CD4-positive, alpha-beta T cell (primary cell): ENCODE measurements at regions not wholly inside any gene's neighbourhood (a gene's known extent, or its start where the extent isn't known, plus 50 kb on each side); places are given as distances from the start of the nearest gene placed in this dataset.
"Not testable (repeated sequence)": the region's sequence is repeated elsewhere in the genome, so short reads cannot be mapped to it uniquely, and the experiment has no call there.

Experiments
- ATAC-seq: fragments of 200-7000 bp; cut with Tn5 transposase; one replicate; pipeline ENCODE4 v1.10.0; 2022; ENCODE audit warnings: mild to moderate bottlenecking; ENCODE audit not compliant: poor library complexity
- CTCF ChIA-PET: fragments of 350-600 bp; sonication (Branson Sonifier 250); formaldehyde crosslinking; loops from one replicate; lab custom pipeline; 2021; ENCODE audit warnings: antibody characterized with exemption, inconsistent platforms; lab: Charles Lee
- POLR2A ChIA-PET: fragments of 350-600 bp; sonication (Branson Sonifier 250); formaldehyde crosslinking; loops from one replicate; lab custom pipeline; 2021; ENCODE audit warnings: antibody characterized with exemption, inconsistent platforms; lab: Charles Lee
- DNase-seq, 14 experiments: peaks; one replicate each; pipeline ENCODE4 v3.0.0-alpha.2; 2013 to 2020; ENCODE audit warnings: mixed read lengths in 2 of 14
- H3K27ac ChIP-seq, 2 donors: one replicate each; pipeline versions ENCODE4 v1.5.1 to v1.7.0; 2013; ENCODE audit warnings: low read length in 2 of 2, low read depth in 1 of 2, mild to moderate bottlenecking in 1 of 2
- H3K27me3 ChIP-seq, 2 experiments: 1 replicate in 1 of 2; 2 replicates in 1 of 2; pipeline versions ENCODE4 v1.6.1 to v1.7.0; 2013; ENCODE audit warnings: low read length in 2 of 2, control low read depth in 1 of 2, mild to moderate bottlenecking in 1 of 2, moderate library complexity in 1 of 2; ENCODE audit not compliant: insufficient read depth in 2 of 2, control insufficient read depth in 1 of 2
- H3K36me3 ChIP-seq: one replicate; pipeline ENCODE4 v1.6.1; 2013; ENCODE audit warnings: low read length, control low read depth; ENCODE audit not compliant: insufficient read depth
- H3K4me1 ChIP-seq: one replicate; pipeline ENCODE4 v1.6.1; 2013; ENCODE audit warnings: low read length, control low read depth; ENCODE audit not compliant: insufficient read depth
- H3K4me3 ChIP-seq: one replicate; pipeline ENCODE4 v1.5.1; 2013; ENCODE audit warnings: mild to moderate bottlenecking, low read length, moderate library complexity
- H3K9me3 ChIP-seq, 2 experiments: 1 replicate in 1 of 2; 2 replicates in 1 of 2; pipeline versions ENCODE4 v1.6.1 to v1.7.0; 2013; ENCODE audit warnings: low read length in 2 of 2, mild to moderate bottlenecking in 2 of 2, control low read depth in 1 of 2, moderate library complexity in 1 of 2; ENCODE audit not compliant: control insufficient read depth in 1 of 2, insufficient read depth in 1 of 2
- H3K27ac Mint-ChIP-seq: one replicate; pipeline ENCODE4 v1.8.0; 2020; ENCODE audit warnings: mixed read lengths
- H3K27me3 Mint-ChIP-seq: one replicate; pipeline ENCODE4 v1.8.0; 2021; ENCODE audit warnings: mixed read lengths
- H3K36me3 Mint-ChIP-seq: one replicate; pipeline ENCODE4 v1.8.0; 2021; ENCODE audit warnings: low read depth, mixed read lengths
- H3K4me1 Mint-ChIP-seq: one replicate; pipeline ENCODE4 v1.8.0; 2021; ENCODE audit warnings: low read depth, mixed read lengths
- H3K4me3 Mint-ChIP-seq: one replicate; pipeline ENCODE4 v1.8.0; 2020; ENCODE audit warnings: mild to moderate bottlenecking, mixed read lengths
- H3K9me3 Mint-ChIP-seq: one replicate; pipeline ENCODE4 v1.8.0; 2020; ENCODE audit warnings: mixed read lengths
- CTCF ChIP-seq: fragments of 200-600 bp; IDR thresholded peaks from one replicate; pipeline ENCODE4 v1.8.0; 2022; ENCODE audit warnings: antibody characterized with exemption, mild to moderate bottlenecking
- intact Hi-C, 2 experiments: fragments of 100-400 bp; cut with DNase I in 1 of 2; cut with micrococcal nuclease in 1 of 2; formaldehyde crosslinking; loops; one replicate each; pipeline versions ENCODE4 v1.15.1 to v1.9.0; 2023 to 2025; cut with DNase I, micrococcal nuclease

GRCh38 chr5:168137265-168137664 is 154.2 kb upstream of the WWC1 start:
- peak in 1 of 14 experiments; percentile 3 for DNase-seq
- POLR2A ChIA-PET: no interaction called here
- no peak overlapping the region for H3K4me3 Mint-ChIP-seq
- TF ChIP-seq CTCF: no peak
- Histone ChIP-seq H3K4me1 (no peaks in the 10 kb centered on the region), H3K27me3 (no peaks in the 10 kb centered on the region), H3K36me3 (no peaks in the 10 kb centered on the region), H3K9me3 (no peaks in the 10 kb centered on the region), H3K4me3 (no peak overlapping the region), H3K27ac (no peak overlapping the region)
- H3K9me3 Mint-ChIP-seq: no peaks in the 10 kb centered on the region
- no peaks in the 10 kb centered on the region for H3K36me3 Mint-ChIP-seq
- no peak overlapping the region for H3K27ac Mint-ChIP-seq
- peak; percentile 29 for ATAC-seq
- peaks cover 8% of the 10 kb centered on the region for H3K27me3 Mint-ChIP-seq
- intact Hi-C loops: no loop called here
- CTCF ChIA-PET: no interaction called here
- no peaks in the 10 kb centered on the region for H3K4me1 Mint-ChIP-seq

GRCh38 chr5:168140241-168140640 is 151.2 kb upstream of the WWC1 start:
- no peak for DNase-seq
- Mint-ChIP-seq H3K27me3 (no peaks in the 10 kb centered on the region), H3K27ac (no peak overlapping the region), H3K9me3 (no peaks in the 10 kb centered on the region), H3K4me1 (no peaks in the 10 kb centered on the region), H3K4me3 (no peak overlapping the region), H3K36me3 (no peaks in the 10 kb centered on the region)
- Histone ChIP-seq H3K36me3 (no peaks in the 10 kb centered on the region), H3K9me3 (no peaks in the 10 kb centered on the region), H3K27me3 (no peaks in the 10 kb centered on the region), H3K27ac (no peak overlapping the region), H3K4me1 (no peaks in the 10 kb centered on the region), H3K4me3 (no peak overlapping the region)
- no peak for TF ChIP-seq CTCF
- CTCF ChIA-PET: no interaction called here
- intact Hi-C loops: no loop called here
- POLR2A ChIA-PET: no interaction called here
- no peak for ATAC-seq

GRCh38 chr5:168142402-168142801 is 149.0 kb upstream of the WWC1 start:
- Histone ChIP-seq H3K27ac (no peak overlapping the region), H3K36me3 (no peaks in the 10 kb centered on the region), H3K27me3 (no peaks in the 10 kb centered on the region), H3K4me1 (no peaks in the 10 kb centered on the region), H3K4me3 (no peak overlapping the region), H3K9me3 (no peaks in the 10 kb centered on the region)
- Mint-ChIP-seq H3K4me3 (no peak overlapping the region), H3K9me3 (no peaks in the 10 kb centered on the region), H3K27me3 (no peaks in the 10 kb centered on the region), H3K4me1 (no peaks in the 10 kb centered on the region), H3K36me3 (no peaks in the 10 kb centered on the region), H3K27ac (no peak overlapping the region)
- no peak for DNase-seq
- intact Hi-C loops: no loop called here
- ChIA-PET POLR2A (no interaction called here), CTCF (no interaction called here)
- ATAC-seq: no peak
- TF ChIP-seq CTCF: no peak

- CTCF ChIA-PET, intact Hi-C loops, H3K27ac Mint-ChIP-seq: not testable (repeated sequence)
These were observed 147.9 kb upstream of the WWC1 start for GRCh38 chr5:168143521-168143920.

More at GRCh38 chr5:168143521-168143920, 147.9 kb upstream of the WWC1 start:
- not testable (repeated sequence) for H3K27me3 ChIP-seq, H3K4me3 ChIP-seq, H3K36me3 ChIP-seq, ATAC-seq, H3K36me3 Mint-ChIP-seq, H3K4me3 Mint-ChIP-seq, H3K9me3 Mint-ChIP-seq, H3K27ac ChIP-seq, H3K9me3 ChIP-seq, H3K4me1 Mint-ChIP-seq, H3K27me3 Mint-ChIP-seq, H3K4me1 ChIP-seq
- POLR2A ChIA-PET: interaction anchor here (0.7 kb wide), 1 partner anchor 25 kb away, joined by 3 read pairs; no protein-coding TSS in a partner anchor
- DNase-seq: peak in 1 of 14 experiments; percentile 5
